ENCODE measurements at regions not wholly inside any gene's neighbourhood (a gene's known extent, or its start where the extent isn't known, plus 50 kb on each side); places are given as distances from the start of the nearest gene placed in this dataset.

GRCh38 chr9:93875330-93875729 is 79.8 kb downstream of the BARX1 start:
- no peak for DNase-seq

GRCh38 chr9:93874242-93874641 is 80.9 kb downstream of the BARX1 start:
- DNase-seq, result no peak

- no peak for DNase-seq
Measured at GRCh38 chr9:93871286-93871685, 83.9 kb downstream of the BARX1 start.

GRCh38 chr9:93869863-93870262 is 85.3 kb downstream of the BARX1 start:
- DNase-seq, result no peak

- DNase-seq, result no peak
Measured at GRCh38 chr9:93869088-93869487, 86.1 kb downstream of the BARX1 start.

- DNase-seq, result no peak
Measured at GRCh38 chr9:93865716-93866115, 89.4 kb downstream of the BARX1 start.

- no peak for DNase-seq
Measured at GRCh38 chr9:93865245-93865644, 89.9 kb downstream of the BARX1 start.

GRCh38 chr9:93864840-93865239 is 90.3 kb downstream of the BARX1 start:
- no peak for DNase-seq

GRCh38 chr9:93864032-93864431 is 91.1 kb downstream of the BARX1 start:
- no peak for DNase-seq

- DNase-seq, result no peak
Measured at GRCh38 chr9:93862877-93863545, 92.1 kb downstream of the BARX1 start.

GRCh38 chr9:93861736-93862358 is 93.3 kb downstream of the BARX1 start:
- DNase-seq, result no peak

- no peak for DNase-seq
Measured at GRCh38 chr9:93860694-93861658, 94.2 kb downstream of the BARX1 start.

- no peak for DNase-seq
Measured at GRCh38 chr9:93859431-93860215, 95.5 kb downstream of the BARX1 start.

GRCh38 chr9:93857528-93857927 is 97.6 kb downstream of the BARX1 start:
- no peak for DNase-seq

GRCh38 chr9:93852728-93853127 is 102.4 kb downstream of the BARX1 start:
- no peak for DNase-seq

GRCh38 chr9:93846349-93846748 is 108.8 kb downstream of the BARX1 start:
- DNase-seq, result no peak

- DNase-seq, result no peak
Measured at GRCh38 chr9:93843396-93843795, 111.8 kb downstream of the BARX1 start.

- no peak for DNase-seq
Measured at GRCh38 chr9:93830606-93831005, 124.5 kb downstream of the BARX1 start.

- DNase-seq, result no peak
Measured at GRCh38 chr9:93830012-93830596, 125.1 kb downstream of the BARX1 start.

- no peak for DNase-seq
Measured at GRCh38 chr9:93829271-93830011, 125.7 kb downstream of the BARX1 start.

GRCh38 chr9:93828331-93829097 is 126.6 kb downstream of the BARX1 start:
- DNase-seq, result no peak
